Liver (tissue), 8 donors: ENCODE measurements at regions not wholly inside any gene's neighbourhood (a gene's known extent, or its start where the extent isn't known, plus 50 kb on each side); places are given as distances from the start of the nearest gene placed in this dataset.

Experiments used
- DNase-seq: peaks from one replicate; pipeline ENCODE4 v3.0.0-alpha.2; 2017; ENCODE audit warnings: low spot score
- H3K27ac ChIP-seq, 2 donors: one replicate each; pipeline ENCODE4 v1.7.0; 2013; ENCODE audit warnings: inconsistent platforms in 2 of 2, low read length in 2 of 2, control low read depth in 1 of 2, low read depth in 1 of 2, mild to moderate bottlenecking in 1 of 2
- H3K27me3 ChIP-seq, 4 donors: one replicate each; pipeline versions ENCODE4 v1.6.1 to v1.7.0; 2013; ENCODE audit warnings: low read length in 3 of 4, inconsistent platforms in 1 of 4, mild to moderate bottlenecking in 1 of 4, moderate library complexity in 1 of 4; ENCODE audit not compliant: control insufficient read depth in 4 of 4, insufficient read depth in 4 of 4
- H3K36me3 ChIP-seq, 4 donors: one replicate each; pipeline versions ENCODE4 v1.6.1 to v1.7.0; 2013; ENCODE audit warnings: low read length in 3 of 4, mild to moderate bottlenecking in 3 of 4, low read depth in 1 of 4, moderate library complexity in 1 of 4; ENCODE audit not compliant: control insufficient read depth in 4 of 4, insufficient read depth in 3 of 4
- H3K4me1 ChIP-seq, 4 donors: one replicate each; pipeline versions ENCODE4 v1.6.1 to v1.7.0; 2013; ENCODE audit warnings: low read length in 3 of 4, mild to moderate bottlenecking in 3 of 4, moderate library complexity in 1 of 4; ENCODE audit not compliant: control insufficient read depth in 4 of 4, insufficient read depth in 4 of 4
- H3K4me3 ChIP-seq, 3 donors: one replicate each; pipeline versions ENCODE4 v1.6.1 to v1.7.0; 2013; ENCODE audit warnings: low read length in 3 of 3, control low read depth in 1 of 3, low read depth in 1 of 3, mild to moderate bottlenecking in 1 of 3
- H3K9ac ChIP-seq, 2 donors: one replicate each; pipeline ENCODE4 v1.7.0; 2013; ENCODE audit warnings: low read length in 2 of 2, mild to moderate bottlenecking in 2 of 2, moderate library complexity in 2 of 2, control low read depth in 1 of 2, low read depth in 1 of 2
- H3K9me3 ChIP-seq, 4 donors: one replicate each; pipeline versions ENCODE4 v1.6.1 to v1.7.0; 2013; ENCODE audit warnings: low read length in 3 of 4; ENCODE audit not compliant: control insufficient read depth in 4 of 4
- ATF3 ChIP-seq: IDR thresholded peaks from 2 replicates; pipeline ENCODE4 v1.6.1; 2016; ENCODE audit warnings: antibody characterized with exemption
- CTCF ChIP-seq: fragments of 150-350 bp; IDR thresholded peaks from 2 replicates; pipeline ENCODE4 v1.5.1; 2017; ENCODE audit warnings: improper control_type of control experiment, low read depth, low read length; ENCODE audit not compliant: missing input control
- EGR1 ChIP-seq, 2 donors: IDR thresholded peaks; 2 replicates each; pipeline ENCODE4 v1.6.1; 2016 to 2018; ENCODE audit warnings: antibody characterized with exemption in 2 of 2, low read depth in 2 of 2
- FOXA1 ChIP-seq: IDR thresholded peaks from 2 replicates; pipeline ENCODE4 v1.6.1; 2016; ENCODE audit warnings: antibody characterized with exemption
- FOXA2 ChIP-seq: IDR thresholded peaks from 2 replicates; pipeline ENCODE4 v1.6.1; 2016; ENCODE audit warnings: antibody characterized with exemption
- GABPA ChIP-seq, 2 donors: IDR thresholded peaks in 1 of 2; conservative IDR thresholded peaks in 1 of 2; 2 replicates each; pipeline ENCODE4 v1.6.1; 2016; ENCODE audit warnings: antibody characterized with exemption in 2 of 2, mild to moderate bottlenecking in 1 of 2, moderate library complexity in 1 of 2
- HNF4A ChIP-seq, 2 donors: conservative IDR thresholded peaks; 2 replicates each; pipeline ENCODE4 v1.6.1; 2016; ENCODE audit warnings: antibody characterized with exemption in 2 of 2, mild to moderate bottlenecking in 2 of 2
- HNF4G ChIP-seq: IDR thresholded peaks from 2 replicates; pipeline ENCODE4 v1.6.1; 2016; ENCODE audit warnings: antibody characterized with exemption
- JUND ChIP-seq, 2 donors: IDR thresholded peaks; 2 replicates each; pipeline ENCODE4 v1.6.1; 2016; ENCODE audit warnings: antibody characterized with exemption in 2 of 2
- NR2F2 ChIP-seq: IDR thresholded peaks from 2 replicates; pipeline ENCODE4 v1.6.1; 2016; ENCODE audit warnings: antibody characterized with exemption
- RAD21 ChIP-seq, 2 donors: IDR thresholded peaks; 2 replicates each; pipeline ENCODE4 v1.6.1; 2016; ENCODE audit warnings: antibody characterized with exemption in 2 of 2, mild to moderate bottlenecking in 2 of 2
- RXRA ChIP-seq, 2 donors: IDR thresholded peaks; 2 replicates each; pipeline ENCODE4 v1.6.1; 2017 to 2018; ENCODE audit warnings: antibody characterized with exemption in 2 of 2, mild to moderate bottlenecking in 1 of 2
- SP1 ChIP-seq: IDR thresholded peaks from 2 replicates; pipeline ENCODE4 v1.6.1; 2018; ENCODE audit warnings: antibody characterized with exemption, mild to moderate bottlenecking
- TAF1 ChIP-seq: conservative IDR thresholded peaks from 2 replicates; pipeline ENCODE4 v1.6.1; 2016; ENCODE audit warnings: antibody characterized with exemption, mild to moderate bottlenecking
- YY1 ChIP-seq: IDR thresholded peaks from 2 replicates; pipeline ENCODE4 v1.6.1; 2016; ENCODE audit warnings: antibody characterized with exemption, mild to moderate bottlenecking
- WGBS: extraction: QIAGEN DNeasy Blood & Tissue Kit; methylation state at CpG from one replicate; pipeline ENCODE4 v1.1.7; 2013; 5-methylcytosine and 5-hydroxymethylcytosine counted together
- TF ChIP-seq, protein P1 (sequence below): IDR thresholded peaks from 2 replicates; pipeline ENCODE4 v1.6.1; 2016; ENCODE audit warnings: antibody characterized with exemption
- TF ChIP-seq, protein P2 (sequence below): IDR thresholded peaks from 2 replicates; pipeline ENCODE4 v1.6.1; 2016; ENCODE audit warnings: antibody characterized with exemption
- TF ChIP-seq, protein P3 (sequence below): IDR thresholded peaks from 2 replicates; pipeline ENCODE4 v1.6.1; 2016; ENCODE audit warnings: antibody characterized with exemption, mild to moderate bottlenecking
- donor health status: healthy.
- donor health status: healthy.
- donor health status: healthy.
- donor health status: healthy.
- donor health status: healthy.

DNA sequence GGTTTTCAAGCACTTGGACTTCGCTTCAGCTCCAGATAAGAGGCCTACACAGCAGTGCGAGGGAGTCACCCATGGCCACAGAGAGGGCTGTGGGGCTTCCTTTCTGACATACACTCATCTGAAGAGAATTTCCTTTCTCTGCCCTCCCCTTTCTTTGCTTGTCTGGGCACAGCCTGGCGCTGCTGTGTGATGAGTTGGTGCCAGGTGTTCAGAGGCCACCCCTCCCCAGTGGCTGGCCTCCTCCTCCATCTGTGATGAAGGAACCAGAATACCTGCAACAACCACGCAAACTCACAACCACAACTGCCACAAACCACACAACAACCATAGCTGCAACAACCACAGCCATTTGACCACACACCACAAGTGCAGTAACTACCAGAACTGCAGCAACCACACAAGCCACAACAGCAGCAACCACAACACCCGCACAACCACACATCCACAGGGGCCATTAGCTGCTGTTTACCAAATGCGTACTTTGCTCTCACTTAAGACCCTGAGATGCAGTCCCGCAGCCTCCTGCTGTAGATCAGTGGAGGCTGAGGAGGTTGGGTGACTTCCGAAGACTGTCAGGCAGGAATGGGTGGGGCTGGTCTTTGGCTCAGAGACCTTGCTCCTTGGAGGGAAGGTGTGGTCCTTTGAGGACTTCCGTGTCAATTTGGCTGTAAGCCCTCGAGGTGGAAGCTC lies 71.1 kb downstream of the IER5 start:
- no peak overlapping the region for H3K9ac ChIP-seq
- no peaks in the 10 kb centered on the region for H3K36me3 ChIP-seq
- no peaks in the 10 kb centered on the region for H3K27me3 ChIP-seq
- no peak for DNase-seq
- H3K4me3 ChIP-seq, result no peak overlapping the region
- TF ChIP-seq RAD21 (IDR thresholded peaks at IDR 0.05) (no peak), RXRA (IDR thresholded peaks at IDR 0.05) (no peak), HNF4G (no peak), FOXA2 (no peak), EGR1 (IDR thresholded peaks at IDR 0.05; ENCODE audit: low read depth in 2 of 2) (no peak)
- TF ChIP-seq, protein P1, sequence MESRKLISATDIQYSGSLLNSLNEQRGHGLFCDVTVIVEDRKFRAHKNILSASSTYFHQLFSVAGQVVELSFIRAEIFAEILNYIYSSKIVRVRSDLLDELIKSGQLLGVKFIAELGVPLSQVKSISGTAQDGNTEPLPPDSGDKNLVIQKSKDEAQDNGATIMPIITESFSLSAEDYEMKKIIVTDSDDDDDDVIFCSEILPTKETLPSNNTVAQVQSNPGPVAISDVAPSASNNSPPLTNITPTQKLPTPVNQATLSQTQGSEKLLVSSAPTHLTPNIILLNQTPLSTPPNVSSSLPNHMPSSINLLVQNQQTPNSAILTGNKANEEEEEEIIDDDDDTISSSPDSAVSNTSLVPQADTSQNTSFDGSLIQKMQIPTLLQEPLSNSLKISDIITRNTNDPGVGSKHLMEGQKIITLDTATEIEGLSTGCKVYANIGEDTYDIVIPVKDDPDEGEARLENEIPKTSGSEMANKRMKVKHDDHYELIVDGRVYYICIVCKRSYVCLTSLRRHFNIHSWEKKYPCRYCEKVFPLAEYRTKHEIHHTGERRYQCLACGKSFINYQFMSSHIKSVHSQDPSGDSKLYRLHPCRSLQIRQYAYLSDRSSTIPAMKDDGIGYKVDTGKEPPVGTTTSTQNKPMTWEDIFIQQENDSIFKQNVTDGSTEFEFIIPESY, result no peak
- TF ChIP-seq, protein P2, sequence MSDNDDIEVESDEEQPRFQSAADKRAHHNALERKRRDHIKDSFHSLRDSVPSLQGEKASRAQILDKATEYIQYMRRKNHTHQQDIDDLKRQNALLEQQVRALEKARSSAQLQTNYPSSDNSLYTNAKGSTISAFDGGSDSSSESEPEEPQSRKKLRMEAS, result no peak
- H3K4me1 ChIP-seq, result no peaks in the 10 kb centered on the region
- no peak overlapping the region for H3K27ac ChIP-seq
- WGBS, result 80% methylated on average over 10 of the region's 10 CpGs
- H3K9me3 ChIP-seq, result peaks cover 0 to 17% (median 2%) of the 10 kb centered on the region in 4 donors

GRCh38 chr1:181160322-181160721 lies 71.8 kb downstream of the IER5 start:
- Histone ChIP-seq H3K27me3 (no peaks in the 10 kb centered on the region), H3K36me3 (no peaks in the 10 kb centered on the region), H3K27ac (no peak overlapping the region), H3K4me3 (no peak overlapping the region), H3K9ac (no peak overlapping the region), H3K4me1 (no peaks in the 10 kb centered on the region), H3K9me3 (peaks cover 0 to 17% (median 2%) of the 10 kb centered on the region in 4 donors)
- no peak for DNase-seq
- TF ChIP-seq EGR1 (IDR thresholded peaks at IDR 0.05; ENCODE audit: low read depth in 2 of 2), result no peak
- TF ChIP-seq TAF1, result no peak
- no peak for TF ChIP-seq HNF4A (conservative IDR thresholded peaks at IDR 0.05)
- no peak for TF ChIP-seq SP1
- no peak for TF ChIP-seq FOXA1
- no peak for TF ChIP-seq NR2F2
- TF ChIP-seq, protein P2, result no peak
- TF ChIP-seq RXRA (IDR thresholded peaks at IDR 0.05), result no peak
- no peak for TF ChIP-seq GABPA (IDR thresholded peaks at IDR 0.05 in 1 of 2, conservative IDR thresholded peaks at IDR 0.05 in 1 of 2)
- TF ChIP-seq RAD21 (IDR thresholded peaks at IDR 0.05), result no peak
- TF ChIP-seq, protein P3, sequence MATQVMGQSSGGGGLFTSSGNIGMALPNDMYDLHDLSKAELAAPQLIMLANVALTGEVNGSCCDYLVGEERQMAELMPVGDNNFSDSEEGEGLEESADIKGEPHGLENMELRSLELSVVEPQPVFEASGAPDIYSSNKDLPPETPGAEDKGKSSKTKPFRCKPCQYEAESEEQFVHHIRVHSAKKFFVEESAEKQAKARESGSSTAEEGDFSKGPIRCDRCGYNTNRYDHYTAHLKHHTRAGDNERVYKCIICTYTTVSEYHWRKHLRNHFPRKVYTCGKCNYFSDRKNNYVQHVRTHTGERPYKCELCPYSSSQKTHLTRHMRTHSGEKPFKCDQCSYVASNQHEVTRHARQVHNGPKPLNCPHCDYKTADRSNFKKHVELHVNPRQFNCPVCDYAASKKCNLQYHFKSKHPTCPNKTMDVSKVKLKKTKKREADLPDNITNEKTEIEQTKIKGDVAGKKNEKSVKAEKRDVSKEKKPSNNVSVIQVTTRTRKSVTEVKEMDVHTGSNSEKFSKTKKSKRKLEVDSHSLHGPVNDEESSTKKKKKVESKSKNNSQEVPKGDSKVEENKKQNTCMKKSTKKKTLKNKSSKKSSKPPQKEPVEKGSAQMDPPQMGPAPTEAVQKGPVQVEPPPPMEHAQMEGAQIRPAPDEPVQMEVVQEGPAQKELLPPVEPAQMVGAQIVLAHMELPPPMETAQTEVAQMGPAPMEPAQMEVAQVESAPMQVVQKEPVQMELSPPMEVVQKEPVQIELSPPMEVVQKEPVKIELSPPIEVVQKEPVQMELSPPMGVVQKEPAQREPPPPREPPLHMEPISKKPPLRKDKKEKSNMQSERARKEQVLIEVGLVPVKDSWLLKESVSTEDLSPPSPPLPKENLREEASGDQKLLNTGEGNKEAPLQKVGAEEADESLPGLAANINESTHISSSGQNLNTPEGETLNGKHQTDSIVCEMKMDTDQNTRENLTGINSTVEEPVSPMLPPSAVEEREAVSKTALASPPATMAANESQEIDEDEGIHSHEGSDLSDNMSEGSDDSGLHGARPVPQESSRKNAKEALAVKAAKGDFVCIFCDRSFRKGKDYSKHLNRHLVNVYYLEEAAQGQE, result no peak
- TF ChIP-seq FOXA2, result no peak
- TF ChIP-seq YY1, result no peak
- TF ChIP-seq HNF4G, result no peak
- TF ChIP-seq ATF3, result no peak
- TF ChIP-seq, protein P1, result no peak
- no peak for TF ChIP-seq CTCF
- TF ChIP-seq JUND (IDR thresholded peaks at IDR 0.05), result no peak
- 81% methylated on average over 3 of the region's 3 CpGs for WGBS
